Right atrium auricular region (tissue), 2 donors: ENCODE measurements at regions not wholly inside any gene's neighbourhood (a gene's known extent, or its start where the extent isn't known, plus 50 kb on each side); places are given as distances from the start of the nearest gene placed in this dataset.

Experiments
- DNase-seq: peaks from one replicate; pipeline ENCODE4 v3.0.0-alpha.2; 2019; ENCODE audit warnings: low spot score
- H3K27ac ChIP-seq, 2 donors: fragments of 200-600 bp; sonication (generic); 1 replicate in 1 of 2; 2 replicates in 1 of 2; pipeline ENCODE4 v1.5.1; 2016 to 2019
- H3K27me3 ChIP-seq, 2 donors: fragments of 200-600 bp; sonication (generic); one replicate each; pipeline versions ENCODE4 v1.5.1 to v1.6.0; 2017 to 2019
- H3K36me3 ChIP-seq: fragments of 200-600 bp; sonication (generic); one replicate; pipeline ENCODE4 v1.5.1; 2016
- H3K4me1 ChIP-seq, 2 donors: fragments of 200-600 bp; sonication (generic); one replicate each; pipeline versions ENCODE4 v1.5.1 to v1.6.0; 2017 to 2019
- H3K4me3 ChIP-seq, 2 donors: fragments of 200-600 bp; sonication (generic); 1 replicate in 1 of 2; 2 replicates in 1 of 2; pipeline ENCODE4 v1.5.1; 2017 to 2019; ENCODE audit warnings: mild to moderate bottlenecking in 1 of 2, moderate library complexity in 1 of 2
- H3K9me3 ChIP-seq, 2 donors: fragments of 200-600 bp; sonication (generic); one replicate each; pipeline ENCODE4 v1.5.1; 2019
- CTCF ChIP-seq, 2 donors: fragments of 200-600 bp; sonication (generic); IDR thresholded peaks; one replicate each; pipeline ENCODE4 v1.5.1; 2019; ENCODE audit warnings: antibody characterized with exemption in 2 of 2

GRCh38 chr2:37472959-37473358, 128.5 kb downstream of the QPCT start:
- Histone ChIP-seq H3K36me3 (no peaks in the 10 kb centered on the region), H3K4me3 (no peak overlapping the region), H3K9me3 (no peaks in the 10 kb centered on the region), H3K27ac (no peak overlapping the region), H3K4me1 (peaks cover 0 to 3% of the 10 kb centered on the region in 2 donors), H3K27me3 (no peaks in the 10 kb centered on the region)
- no peak for TF ChIP-seq CTCF (IDR thresholded peaks at IDR 0.05)
- no peak for DNase-seq

DNA sequence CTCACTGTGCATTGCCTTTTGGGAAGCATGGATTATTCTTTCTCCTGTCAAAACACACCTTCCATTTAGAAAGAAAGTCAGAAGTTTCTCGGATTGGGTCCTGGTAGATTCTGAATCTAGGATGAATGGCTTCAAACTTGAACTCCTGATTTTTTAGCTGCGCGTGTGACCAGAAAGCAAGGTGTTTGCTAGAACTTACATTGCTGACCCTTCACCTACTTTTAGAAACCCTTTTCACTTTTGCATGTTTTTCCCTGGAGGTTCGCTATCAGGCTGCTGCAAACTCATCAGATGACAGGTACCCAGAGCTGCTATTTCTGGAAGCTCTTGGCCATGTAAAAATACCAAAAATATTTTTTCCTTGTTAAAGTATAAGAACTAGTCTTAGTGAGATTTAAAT, 132.0 kb downstream of the QPCT start:
- no peak overlapping the region for H3K27ac ChIP-seq

DNA sequence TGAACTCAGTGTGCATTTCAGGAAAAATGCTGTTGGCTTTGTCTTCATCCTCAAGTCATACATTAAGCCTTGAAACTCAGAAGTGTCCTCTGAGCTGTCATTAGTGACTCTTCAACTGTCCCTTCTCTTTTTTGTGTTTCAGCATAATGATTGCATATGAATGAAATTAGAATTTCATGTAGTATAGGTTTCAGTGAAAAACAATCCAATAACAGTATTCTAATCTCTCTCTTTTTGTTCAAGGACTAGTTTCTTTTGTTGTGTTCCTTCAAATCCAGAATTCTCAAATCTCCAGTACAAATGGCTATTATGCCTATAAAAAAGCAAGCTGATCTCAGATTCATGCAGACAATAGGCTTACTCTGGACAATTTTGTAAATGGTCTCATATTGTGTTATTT, 133.5 kb downstream of the QPCT start:
- Histone ChIP-seq H3K27ac (no peak overlapping the region), H3K4me3 (no peak overlapping the region), H3K4me1 (no peaks in the 10 kb centered on the region), H3K9me3 (no peaks in the 10 kb centered on the region), H3K27me3 (no peaks in the 10 kb centered on the region), H3K36me3 (no peaks in the 10 kb centered on the region)
- no peak for DNase-seq
- no peak for TF ChIP-seq CTCF (IDR thresholded peaks at IDR 0.05)

More for the DNA sequence above, 132.0 kb downstream of the QPCT start:
- no peaks in the 10 kb centered on the region for H3K4me1 ChIP-seq
- H3K4me3 ChIP-seq = no peak overlapping the region
- H3K9me3 ChIP-seq = no peaks in the 10 kb centered on the region
- H3K36me3 ChIP-seq = no peaks in the 10 kb centered on the region
- no peak for TF ChIP-seq CTCF (IDR thresholded peaks at IDR 0.05)
- DNase-seq = no peak
- no peaks in the 10 kb centered on the region for H3K27me3 ChIP-seq

DNA sequence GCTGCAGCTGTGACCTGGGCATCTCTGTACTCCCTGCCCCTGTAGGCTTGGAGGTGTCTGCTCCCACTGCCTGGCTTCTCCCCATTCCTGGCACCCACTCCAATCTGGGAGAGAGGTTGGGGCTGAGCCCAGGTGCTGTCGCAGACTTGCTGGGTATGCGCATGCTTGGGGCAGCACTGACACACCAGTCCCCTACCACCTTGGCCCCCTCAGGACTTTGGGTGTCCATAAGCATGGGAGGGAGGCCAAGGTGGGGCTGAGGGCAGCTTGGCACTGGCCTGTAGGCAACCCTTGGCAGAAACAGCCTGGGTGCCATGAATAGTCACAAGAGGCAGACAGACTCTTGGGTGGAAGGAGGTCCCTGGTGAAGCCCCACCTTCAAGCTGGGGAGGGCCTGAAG, 136.8 kb downstream of the QPCT start:
- DNase-seq = no peak
- Histone ChIP-seq H3K4me3 (no peak overlapping the region), H3K27ac (no peak overlapping the region), H3K36me3 (no peaks in the 10 kb centered on the region), H3K4me1 (no peaks in the 10 kb centered on the region), H3K9me3 (no peaks in the 10 kb centered on the region), H3K27me3 (no peaks in the 10 kb centered on the region)
- TF ChIP-seq CTCF (IDR thresholded peaks at IDR 0.05) = no peak

DNA sequence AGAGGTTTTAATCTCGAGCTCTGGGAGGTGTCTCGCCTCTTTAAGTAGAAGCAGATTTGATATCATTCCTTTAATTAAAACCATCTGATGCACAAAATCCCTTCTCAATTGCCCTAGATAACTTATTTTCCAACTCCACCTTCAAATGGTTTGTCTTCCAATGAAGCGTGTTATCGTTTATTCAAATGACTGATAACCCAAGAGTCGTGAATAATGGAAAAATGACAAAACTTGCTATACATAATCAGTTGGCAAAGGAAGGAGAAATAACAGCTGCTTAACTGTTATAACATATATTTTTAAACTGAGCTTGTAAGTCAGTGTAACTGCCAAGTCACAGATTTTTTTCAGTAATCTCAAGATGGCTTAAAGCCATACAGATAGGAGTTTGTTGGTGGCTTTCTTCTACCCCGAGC, 144.6 kb downstream of the QPCT start:
- H3K9me3 ChIP-seq = peaks cover 0 to 7% of the 10 kb centered on the region in 2 donors
- H3K4me1 ChIP-seq = no peaks in the 10 kb centered on the region
- H3K27ac ChIP-seq = no peak overlapping the region
- no peak for TF ChIP-seq CTCF (IDR thresholded peaks at IDR 0.05)
- DNase-seq = no peak
- H3K36me3 ChIP-seq = no peaks in the 10 kb centered on the region
- H3K27me3 ChIP-seq = no peaks in the 10 kb centered on the region
- no peak overlapping the region for H3K4me3 ChIP-seq

- DNase-seq = no peak
- TF ChIP-seq CTCF (IDR thresholded peaks at IDR 0.05) = no peak
- H3K9me3 ChIP-seq = peaks cover 0 to 7% of the 10 kb centered on the region in 2 donors
- H3K27ac ChIP-seq = no peak overlapping the region
- no peak overlapping the region for H3K4me3 ChIP-seq
- H3K36me3 ChIP-seq = no peaks in the 10 kb centered on the region
- H3K4me1 ChIP-seq = no peaks in the 10 kb centered on the region
- no peaks in the 10 kb centered on the region for H3K27me3 ChIP-seq
Observed at GRCh38 chr2:37489536-37489935, 145.1 kb downstream of the QPCT start.
